ENCODE measurements at regions not wholly inside any gene's neighbourhood (a gene's known extent, or its start where the extent isn't known, plus 50 kb on each side); places are given as distances from the start of the nearest gene placed in this dataset.
A peak's percentile ranks its signal among the peaks of the same experiment; 100 is the strongest.

GRCh38 chr6:91023529-91023928 is 436.7 kb upstream of the MAP3K7 start:
- no peak for DNase-seq

DNA sequence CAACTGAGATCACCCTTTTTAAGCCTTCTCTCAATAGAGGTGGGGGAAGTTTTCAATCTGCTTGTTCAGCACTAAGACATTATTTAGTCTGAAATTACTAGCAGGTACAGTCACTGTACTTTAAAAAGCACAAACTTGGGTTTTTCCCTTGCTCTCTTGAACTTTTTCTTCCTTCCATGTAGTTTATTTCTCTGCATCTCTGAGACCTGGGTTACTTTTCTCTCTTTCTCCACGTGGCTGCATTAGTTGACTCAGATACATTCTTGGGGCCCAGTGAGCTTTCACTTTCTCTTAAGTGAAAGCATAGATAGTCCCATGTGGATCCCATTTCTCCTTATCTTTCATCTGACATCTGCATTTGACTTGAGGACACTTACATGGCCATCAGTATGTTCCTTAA is 433.9 kb upstream of the MAP3K7 start:
- DNase-seq: no peak

GRCh38 chr6:91018586-91018985 is 431.7 kb upstream of the MAP3K7 start:
- DNase-seq: no peak

- DNase-seq: no peak
Observed at GRCh38 chr6:91013511-91013910, 426.6 kb upstream of the MAP3K7 start.

- DNase-seq: no peak
Observed at GRCh38 chr6:90997076-90997475, 410.2 kb upstream of the MAP3K7 start.

- DNase-seq: peak; percentile 1
Observed at GRCh38 chr6:90993770-90994169, 406.9 kb upstream of the MAP3K7 start.

GRCh38 chr6:90989763-90990162 is 402.9 kb upstream of the MAP3K7 start:
- no peak for DNase-seq

DNA sequence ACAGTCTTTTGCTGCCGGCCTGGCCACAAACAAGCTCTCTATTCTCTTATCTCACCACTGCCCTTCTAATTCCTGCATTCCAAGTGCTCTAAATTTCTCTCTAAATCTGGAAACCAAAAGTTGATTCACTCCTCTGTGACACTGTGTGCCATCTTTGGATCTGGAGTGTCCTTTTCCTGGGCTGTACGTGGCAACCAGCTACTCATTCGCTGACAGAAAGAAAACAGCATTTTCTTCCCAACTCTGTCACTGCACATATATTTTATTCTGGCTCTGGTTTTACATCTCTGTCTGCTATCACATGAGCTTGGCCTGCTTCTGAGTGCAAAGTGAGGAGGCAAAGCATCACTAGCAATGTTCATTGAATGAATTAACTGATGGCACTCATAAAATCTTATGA is 397.2 kb upstream of the MAP3K7 start:
- DNase-seq: no peak

DNA sequence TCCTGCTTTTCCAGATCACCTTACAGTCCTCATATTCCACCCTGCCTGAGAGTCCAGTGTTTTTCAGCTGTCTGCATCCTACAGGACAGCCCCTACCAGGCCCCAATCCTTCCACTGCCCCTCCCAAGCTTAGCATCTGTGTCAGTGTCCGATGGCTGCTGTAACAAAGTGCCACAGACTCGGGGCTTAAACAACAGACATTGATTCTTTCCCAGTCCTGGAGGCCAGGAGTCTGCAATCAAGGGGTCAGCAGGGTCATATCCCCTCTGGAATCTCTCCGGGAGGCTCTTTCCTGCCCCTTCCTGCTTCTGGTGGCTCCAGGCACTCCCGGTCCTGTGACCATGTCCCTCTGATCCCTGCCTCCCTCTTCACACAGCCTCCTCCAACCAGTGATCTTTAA is 396.6 kb upstream of the MAP3K7 start:
- no peak for DNase-seq

- DNase-seq: no peak
Observed at GRCh38 chr6:90982581-90982980, 395.7 kb upstream of the MAP3K7 start.

GRCh38 chr6:90982051-90982450 is 395.2 kb upstream of the MAP3K7 start:
- no peak for DNase-seq

- no peak for DNase-seq
Observed at GRCh38 chr6:90978046-90978445, 391.2 kb upstream of the MAP3K7 start.

DNA sequence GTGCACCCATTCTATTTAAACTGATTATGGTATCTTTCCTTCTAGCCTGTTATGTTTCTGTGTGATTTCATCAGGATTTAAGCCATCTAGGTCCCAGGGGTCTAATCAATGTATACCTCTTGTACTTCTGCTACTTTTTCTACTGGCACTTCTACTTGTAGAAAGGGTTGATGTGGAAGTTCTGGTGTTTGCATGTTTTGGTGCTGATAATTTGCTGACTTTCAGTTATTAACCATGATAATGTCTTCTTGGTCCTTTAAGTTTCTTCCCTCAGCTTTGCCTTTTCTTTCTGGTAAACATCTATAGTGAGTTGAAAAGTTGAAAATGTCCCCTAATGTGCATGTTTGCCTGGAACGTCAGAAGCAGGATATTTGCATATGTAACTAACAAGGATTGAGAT is 390.6 kb upstream of the MAP3K7 start:
- DNase-seq: no peak

DNA sequence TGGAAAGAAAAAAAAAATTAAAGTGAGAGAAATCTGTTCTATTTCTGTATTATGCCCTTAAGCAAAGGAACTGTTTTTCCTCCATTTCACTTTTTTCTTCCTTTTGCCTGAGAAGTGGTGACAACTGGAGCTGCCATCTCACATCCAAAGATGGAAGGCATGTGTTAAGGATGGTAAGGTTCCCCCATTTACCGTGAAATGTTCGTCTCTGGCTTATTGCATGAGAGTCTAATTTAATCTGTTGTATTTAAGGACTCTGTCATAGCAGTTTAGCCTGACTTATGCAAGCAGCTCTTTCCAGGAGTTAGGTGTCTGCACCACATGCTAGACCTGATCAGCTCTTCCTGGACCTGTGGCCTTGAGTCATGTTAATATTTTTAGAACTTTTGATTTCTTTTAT is 389.5 kb upstream of the MAP3K7 start:
- DNase-seq: no peak

- DNase-seq: no peak
Observed at GRCh38 chr6:90975741-90976140, 388.9 kb upstream of the MAP3K7 start.

GRCh38 chr6:90973188-90973587 is 386.3 kb upstream of the MAP3K7 start:
- DNase-seq: no peak

DNA sequence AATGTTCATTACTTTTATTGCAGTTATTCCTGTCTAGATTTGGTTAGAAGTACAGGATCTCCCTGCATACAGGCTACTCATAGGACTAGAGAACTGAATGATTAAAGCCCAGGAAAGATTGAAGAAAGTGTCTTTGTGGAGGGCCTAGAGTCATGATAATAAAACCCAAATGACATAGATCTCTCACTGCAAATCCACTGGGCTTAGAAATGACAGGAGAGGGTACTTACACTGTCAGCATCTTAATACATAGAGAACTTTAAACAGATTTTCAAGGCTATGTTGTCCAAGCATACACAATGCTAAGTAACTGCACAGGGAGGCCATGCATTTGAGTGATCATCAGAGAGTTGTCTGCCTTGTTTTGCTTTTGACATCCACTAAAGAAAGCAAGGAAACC is 383.8 kb upstream of the MAP3K7 start:
- DNase-seq: no peak

GRCh38 chr6:90967471-90967870 is 380.6 kb upstream of the MAP3K7 start:
- no peak for DNase-seq

DNA sequence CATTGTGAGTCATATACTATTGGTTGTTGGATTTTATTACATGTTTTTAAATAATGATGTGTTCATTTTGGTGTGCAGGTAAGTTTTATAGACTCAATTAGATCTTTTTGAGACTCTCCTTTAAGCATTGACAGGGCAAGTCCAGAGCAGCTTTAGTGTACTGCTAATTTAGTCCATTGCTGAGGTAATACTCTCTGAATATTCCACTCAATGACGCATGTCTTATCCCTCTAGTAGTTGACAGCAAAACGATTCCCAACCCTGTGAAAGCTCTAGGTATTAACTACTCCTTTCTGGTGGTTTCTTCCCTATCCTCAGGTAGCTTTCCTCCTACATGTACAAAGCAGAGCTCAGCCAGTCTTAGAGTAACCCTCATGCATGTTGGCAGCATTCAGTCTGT is 373.5 kb upstream of the MAP3K7 start:
- no peak for DNase-seq

DNA sequence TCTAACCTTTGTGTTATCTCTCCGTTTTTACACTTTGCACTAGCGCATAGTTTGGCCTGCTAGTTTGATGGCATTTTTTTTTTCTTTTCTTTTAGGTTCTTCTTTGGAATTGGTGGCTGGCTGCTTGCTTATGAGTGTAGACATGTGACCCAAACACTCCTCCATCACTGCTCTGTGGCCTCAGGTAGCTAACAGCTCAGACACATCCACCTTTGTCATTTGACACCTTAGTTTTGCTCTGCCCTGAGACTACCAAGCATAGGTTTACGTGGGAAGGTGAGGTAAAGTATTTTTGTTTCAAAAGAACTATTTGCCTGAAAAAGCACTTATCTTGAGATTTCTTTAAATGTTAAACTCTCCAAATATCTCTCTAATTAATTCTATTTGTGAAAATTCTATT is 368.4 kb upstream of the MAP3K7 start:
- no peak for DNase-seq

DNA sequence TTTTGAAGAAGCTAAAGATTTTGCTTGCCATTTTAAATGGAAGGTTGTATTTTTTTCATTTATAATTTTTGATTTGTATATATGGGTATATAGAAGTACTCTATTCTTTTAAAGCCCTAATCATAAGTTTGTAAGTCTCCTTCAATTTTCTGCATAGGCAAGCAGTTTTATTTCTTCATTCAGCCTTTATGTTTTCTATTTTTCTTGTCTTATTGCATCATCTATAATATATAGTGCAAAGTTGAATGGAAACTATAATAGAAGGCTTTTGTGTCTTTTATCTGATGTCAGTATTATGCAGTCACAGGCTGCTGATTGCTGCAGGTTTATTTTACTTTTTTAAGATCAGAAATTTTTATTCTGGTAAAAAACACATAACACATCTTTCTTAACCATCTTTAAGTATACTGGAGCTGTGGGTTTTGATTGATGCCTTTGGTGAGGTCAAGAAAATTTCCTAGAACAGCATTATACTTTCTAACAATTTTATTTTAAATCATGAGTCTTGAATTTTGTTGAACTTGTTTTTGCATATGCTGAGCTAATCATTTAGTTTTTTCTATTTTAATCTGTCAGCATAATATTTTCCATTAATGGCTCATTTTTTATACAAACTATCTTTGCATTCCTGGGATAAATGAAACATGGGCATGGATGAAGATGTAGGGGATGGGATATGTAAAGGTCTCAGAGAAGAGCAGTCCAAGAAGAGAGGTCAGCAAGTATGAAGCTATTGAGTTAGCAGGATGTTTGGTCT is 366.7 kb upstream of the MAP3K7 start:
- DNase-seq: no peak

DNA sequence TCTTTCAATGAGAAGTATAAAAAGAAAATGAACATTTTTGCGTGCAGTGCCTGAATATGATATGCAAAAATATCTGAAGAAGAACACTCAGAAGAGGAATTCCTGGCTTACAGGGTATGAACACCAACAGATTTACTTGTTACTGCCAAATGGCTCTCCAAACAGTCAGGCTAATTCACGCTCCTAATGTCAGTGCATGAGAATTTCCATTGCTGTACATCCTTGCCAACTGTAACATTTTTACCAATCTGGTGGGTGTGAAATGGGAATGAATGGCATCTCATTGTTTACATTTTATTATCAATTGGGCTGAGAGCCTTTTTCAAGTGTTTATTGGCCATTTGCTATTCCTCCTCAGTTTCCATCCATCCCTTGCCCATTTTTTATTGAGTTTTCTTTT is 365.3 kb upstream of the MAP3K7 start:
- DNase-seq: no peak

GRCh38 chr6:90948540-90948939 is 361.7 kb upstream of the MAP3K7 start:
- DNase-seq: no peak

GRCh38 chr6:90947184-90948064 is 360.6 kb upstream of the MAP3K7 start:
- no peak for DNase-seq

Data from fibroblast of skin of back (primary cell).